DMS 273 treated with DMSO at 0.1 percent for 48 hours (cell line): ENCODE measurements at regions not wholly inside any gene's neighbourhood (a gene's known extent, or its start where the extent isn't known, plus 50 kb on each side); places are given as distances from the start of the nearest gene placed in this dataset.
"Not testable (repeated sequence)": the region's sequence is repeated elsewhere in the genome, so short reads cannot be mapped to it uniquely, and the experiment has no call there.

Experiments
- DNase-seq: peaks from one replicate; lab custom pipeline; 2025; lab: John Stamatoyannopoulos, UW

DNA sequence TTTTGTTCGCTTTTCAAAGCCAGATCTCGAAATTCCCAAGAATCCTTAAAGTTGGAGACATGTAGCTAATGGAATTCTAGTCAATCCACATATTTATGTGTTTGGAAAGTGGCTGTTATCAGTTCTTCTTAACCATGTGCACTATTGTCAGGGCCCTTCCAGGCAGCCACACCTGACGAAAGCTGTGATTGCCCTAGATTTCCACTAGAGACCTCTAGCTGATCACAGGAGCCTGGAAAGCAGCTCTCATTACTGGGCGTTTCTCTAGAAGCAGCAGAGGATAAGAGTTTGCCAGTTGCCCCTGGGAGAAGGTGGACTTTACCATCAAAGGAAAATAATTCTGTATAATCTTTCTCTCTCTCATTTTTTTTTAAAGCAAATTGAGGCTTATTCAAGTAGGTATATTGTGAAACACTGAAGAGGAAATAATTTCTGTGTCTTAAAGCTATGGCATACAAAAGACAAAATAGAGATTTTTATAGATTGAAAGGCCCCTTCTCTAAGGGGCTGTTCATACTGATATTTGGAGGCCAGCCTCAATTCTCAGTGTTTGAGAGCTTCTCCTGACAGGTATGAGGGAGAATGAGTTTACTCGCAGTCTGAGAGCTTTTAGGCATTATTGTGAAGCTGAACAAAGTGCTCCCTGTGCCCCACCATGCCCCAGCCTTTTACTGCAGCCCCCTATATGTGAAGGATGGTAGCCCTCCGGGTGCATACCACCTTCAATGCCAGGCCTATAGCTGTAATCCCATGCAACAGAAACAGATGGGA, 405.4 kb upstream of the ACTBL2 start:
- DNase-seq, result peak; percentile 31

- no peak for DNase-seq
Measured at GRCh38 chr5:57884346-57885102, 401.9 kb upstream of the ACTBL2 start.

- no peak for DNase-seq
Measured at GRCh38 chr5:57880216-57880615, 397.6 kb upstream of the ACTBL2 start.

DNA sequence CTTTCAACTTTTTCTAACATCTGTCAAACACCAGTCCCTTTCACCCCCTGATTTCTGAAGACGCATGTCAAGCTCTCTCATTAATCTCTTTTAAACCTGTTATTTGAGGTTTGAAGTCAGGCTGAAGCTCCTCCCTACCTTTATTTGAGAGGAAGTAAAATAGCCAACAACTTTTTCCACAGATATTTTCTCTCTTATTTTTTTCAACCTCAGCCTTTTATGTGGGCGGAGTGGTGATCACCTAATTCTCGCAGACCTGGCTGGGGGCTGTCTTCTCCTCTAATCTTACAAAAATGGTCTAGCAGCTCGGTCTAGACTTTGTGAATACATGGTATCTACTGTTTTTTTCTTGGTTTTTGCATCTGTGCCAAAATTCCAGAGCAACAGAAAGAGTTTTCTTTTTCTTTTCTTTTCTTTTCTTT, 395.7 kb upstream of the ACTBL2 start:
- no peak for DNase-seq

GRCh38 chr5:57871496-57871895, 388.9 kb upstream of the ACTBL2 start:
- no peak for DNase-seq

DNA sequence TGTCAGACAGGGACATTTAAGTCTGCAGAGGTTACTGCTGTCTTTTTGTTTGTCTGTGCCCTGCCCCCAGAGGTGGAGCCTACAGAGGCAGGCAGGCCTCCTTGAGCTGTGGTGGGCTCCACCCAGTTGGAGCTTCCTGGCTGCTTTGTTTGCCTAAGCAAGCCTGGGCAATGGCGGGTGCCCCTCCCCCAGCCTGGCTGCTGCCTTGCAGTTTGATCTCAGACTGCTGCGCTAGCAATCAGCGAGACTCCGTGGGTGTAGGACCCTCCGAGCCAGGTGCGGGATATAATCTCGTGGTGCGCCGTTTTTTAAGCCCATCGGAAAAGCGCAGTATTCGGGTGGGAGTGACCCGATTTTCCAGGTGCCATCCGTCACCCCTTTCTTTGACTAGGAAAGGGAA, 387.7 kb upstream of the ACTBL2 start:
- not testable (repeated sequence) for DNase-seq

GRCh38 chr5:57863661-57864060, 381.1 kb upstream of the ACTBL2 start:
- DNase-seq, result no peak

- no peak for DNase-seq
Measured at GRCh38 chr5:57862942-57863341, 380.3 kb upstream of the ACTBL2 start.

GRCh38 chr5:57862471-57862911, 379.9 kb upstream of the ACTBL2 start:
- peak; percentile 24 for DNase-seq

GRCh38 chr5:57859626-57860025, 377.0 kb upstream of the ACTBL2 start:
- DNase-seq, result no peak

DNA sequence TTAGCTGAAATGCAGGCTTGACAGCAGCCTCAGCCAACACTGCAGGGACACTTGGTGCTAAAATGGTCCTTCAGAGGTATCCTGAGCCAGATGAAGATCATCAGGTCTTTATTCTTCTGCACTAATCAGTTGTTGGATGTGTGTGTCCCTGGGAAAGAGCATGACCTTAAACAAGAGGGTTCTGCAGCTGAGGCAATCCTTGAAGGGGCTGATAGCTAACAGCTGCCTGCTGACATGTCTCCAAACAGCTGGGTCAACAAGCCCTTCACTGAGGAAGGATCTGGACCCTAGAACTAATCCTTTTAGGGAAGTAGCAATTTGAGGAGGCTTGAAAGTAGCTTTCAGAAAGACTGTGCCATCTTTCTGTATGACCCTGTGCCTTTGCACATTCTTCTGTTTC, 376.3 kb upstream of the ACTBL2 start:
- no peak for DNase-seq

GRCh38 chr5:57857696-57858095, 375.1 kb upstream of the ACTBL2 start:
- no peak for DNase-seq

DNA sequence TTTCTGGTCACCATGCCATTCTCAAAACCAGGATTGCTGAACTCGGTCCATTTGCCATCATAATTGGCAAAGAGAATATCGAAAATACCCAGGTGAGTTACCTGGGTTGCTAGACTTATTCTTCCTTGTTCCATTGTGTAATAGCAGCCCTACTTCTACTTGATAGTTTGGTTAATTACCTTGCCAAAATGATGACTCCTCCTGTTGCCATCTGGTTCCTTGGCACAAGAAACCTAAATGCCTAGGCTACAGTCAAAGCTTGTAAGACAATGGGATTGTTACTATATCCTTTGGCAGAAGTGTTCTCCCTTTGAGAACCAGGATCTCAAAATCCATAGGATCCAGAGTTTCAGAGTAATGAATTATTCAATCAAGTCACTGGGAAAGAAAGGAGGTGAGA, 373.2 kb upstream of the ACTBL2 start:
- DNase-seq, result no peak

GRCh38 chr5:57853929-57854697, 371.5 kb upstream of the ACTBL2 start:
- no peak for DNase-seq

GRCh38 chr5:57850109-57850508, 367.5 kb upstream of the ACTBL2 start:
- DNase-seq, result no peak

- DNase-seq, result no peak
Measured at GRCh38 chr5:57845025-57845424, 362.4 kb upstream of the ACTBL2 start.

DNA sequence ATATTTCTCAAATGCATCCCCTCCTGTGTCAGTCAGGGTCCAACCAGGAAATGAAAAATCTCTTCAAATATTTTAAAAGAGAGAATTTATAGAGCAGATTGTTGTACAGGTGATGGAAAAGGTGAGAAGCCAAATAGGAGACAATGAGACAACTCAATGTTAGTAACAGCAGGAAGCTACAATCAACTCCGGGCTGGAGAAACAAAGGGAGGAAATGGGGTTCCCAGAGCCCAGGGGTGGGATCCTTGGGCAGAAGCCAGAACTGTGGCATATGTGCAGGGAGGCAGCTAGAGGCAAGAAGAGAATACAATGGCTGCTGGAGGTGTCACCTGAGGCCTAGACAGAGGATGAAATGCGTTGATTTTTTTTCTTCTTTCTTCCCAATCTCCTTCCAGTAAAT, 361.8 kb upstream of the ACTBL2 start:
- DNase-seq, result no peak

DNA sequence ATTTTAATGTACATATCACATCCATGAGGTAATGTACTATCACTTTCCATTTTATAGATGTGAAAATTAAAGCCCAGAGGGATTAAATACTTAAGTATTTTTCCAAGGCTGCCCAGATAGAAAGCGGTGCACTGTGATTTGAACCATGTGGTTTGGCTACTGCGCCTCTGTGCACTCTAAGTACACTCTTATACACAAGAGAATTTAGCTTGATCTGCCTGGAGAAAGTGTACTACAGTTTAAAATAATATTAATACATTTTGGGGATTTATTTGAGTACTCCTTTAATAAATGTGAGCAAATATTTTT, 360.4 kb upstream of the ACTBL2 start:
- no peak for DNase-seq

DNA sequence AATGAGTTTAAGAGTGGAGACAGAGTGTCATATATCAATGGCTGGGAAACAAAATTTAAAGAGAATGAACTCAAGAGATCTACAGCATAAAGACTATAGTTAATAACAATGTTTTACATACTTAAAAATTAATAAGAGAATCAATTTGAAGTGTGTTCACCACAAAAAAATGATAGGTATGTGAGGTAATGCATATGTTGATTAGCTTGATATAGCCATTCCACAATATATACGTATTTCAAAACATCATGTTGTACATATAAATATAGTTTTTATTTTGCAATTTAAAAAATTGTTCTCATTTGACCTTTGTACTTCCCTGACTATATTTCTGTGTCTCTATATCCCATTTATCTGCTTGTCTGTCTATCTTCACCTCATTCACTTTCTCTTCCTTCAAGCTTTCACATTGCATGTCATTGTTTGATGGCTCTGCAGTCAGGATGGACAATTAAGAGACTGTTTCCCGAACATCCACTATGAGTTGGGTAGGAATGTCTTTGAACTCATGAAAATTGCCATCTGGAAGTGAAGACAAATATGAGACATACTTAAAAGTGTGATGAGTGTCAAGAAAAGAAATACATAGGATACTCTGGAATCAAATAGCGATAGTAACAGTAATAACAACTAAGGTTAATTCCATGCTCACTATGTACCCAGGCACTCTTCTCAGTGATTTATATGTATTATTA, 359.9 kb upstream of the ACTBL2 start:
- no peak for DNase-seq

DNA sequence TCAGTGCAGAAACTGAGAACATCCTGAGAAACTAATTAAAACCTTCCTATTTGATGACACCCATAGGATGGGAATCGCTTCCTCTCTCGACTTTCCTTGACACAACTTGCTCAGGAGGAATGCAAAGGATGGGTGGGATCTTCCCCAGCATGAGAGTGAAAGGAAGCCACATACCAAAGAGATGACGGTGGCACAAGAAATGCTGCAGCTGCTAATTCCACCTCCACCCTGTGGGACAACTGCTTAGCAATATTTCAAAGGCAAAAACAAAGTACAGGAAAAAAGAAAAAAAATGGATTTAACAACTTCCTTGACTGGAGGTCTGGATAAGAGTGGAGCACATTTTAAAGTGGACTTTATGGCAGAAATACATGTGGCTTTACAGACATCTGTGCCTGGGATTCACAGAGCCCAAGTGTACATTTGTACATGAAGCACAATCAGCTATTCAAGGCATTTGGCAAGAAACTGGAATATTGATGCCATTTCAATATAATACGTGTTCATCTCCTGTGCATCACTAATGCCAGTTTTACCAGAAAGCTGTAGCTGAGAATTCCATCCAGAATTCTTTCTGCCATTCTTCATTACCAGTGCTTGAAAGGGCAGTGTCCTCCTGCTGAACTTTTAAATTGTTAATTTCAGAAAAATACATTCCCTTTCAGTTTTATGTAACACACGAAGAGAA, 359.2 kb upstream of the ACTBL2 start:
- DNase-seq, result no peak

DNA sequence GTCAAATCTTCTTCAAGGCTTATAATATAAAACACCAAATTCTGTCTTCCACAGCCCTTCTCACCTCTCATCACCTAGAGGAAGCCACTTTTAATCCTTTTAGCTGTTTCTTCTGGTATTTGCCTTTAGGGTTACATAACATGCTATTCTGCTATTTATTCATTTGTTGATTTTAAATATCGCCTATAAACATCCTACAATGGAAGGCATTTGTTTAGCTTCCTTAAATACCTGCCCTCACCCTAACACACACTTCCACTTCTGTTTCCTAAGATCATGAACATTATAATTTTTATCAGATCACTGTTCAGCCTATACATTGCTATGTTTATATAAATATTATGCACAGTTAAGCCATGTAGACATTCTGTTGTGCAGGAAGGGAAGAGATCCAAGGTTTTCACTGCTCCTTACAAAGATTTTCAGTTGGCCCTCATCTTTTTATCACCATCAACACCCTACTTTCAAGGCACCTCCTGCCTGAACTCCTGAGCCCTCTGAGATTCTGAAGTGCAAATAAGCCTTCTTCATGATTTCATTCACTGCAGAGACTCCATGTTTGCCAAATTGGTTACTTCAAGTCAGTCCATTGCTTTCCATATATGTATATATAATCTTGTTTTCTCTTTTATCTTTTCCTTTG, 356.9 kb upstream of the ACTBL2 start:
- DNase-seq, result no peak
